Suprapubic skin (tissue), 4 donors: ENCODE measurements at regions not wholly inside any gene's neighbourhood (a gene's known extent, or its start where the extent isn't known, plus 50 kb on each side); places are given as distances from the start of the nearest gene placed in this dataset.

Experiments used
- CTCF ChIP-seq, 2 donors: fragments of 200-600 bp in 1 of 2; fragments of 450-650 bp in 1 of 2; sonication (generic) in 1 of 2; IDR thresholded peaks; one replicate each; pipeline ENCODE4 v1.5.1; 2016 to 2019; ENCODE audit warnings: antibody characterized with exemption in 2 of 2, mild to moderate bottlenecking in 1 of 2, moderate library complexity in 1 of 2
- EP300 ChIP-seq: sonication (generic); formaldehyde crosslinking; IDR thresholded peaks from one replicate; pipeline ENCODE4 v1.6.1; 2017; ENCODE audit warnings: antibody characterized with exemption
- POLR2A ChIP-seq, 2 donors: fragments of 450-650 bp; IDR thresholded peaks; one replicate each; pipeline ENCODE4 v1.6.1; 2017; ENCODE audit warnings: antibody characterized with exemption in 2 of 2, mild to moderate bottlenecking in 2 of 2, moderate library complexity in 2 of 2
- POLR2AphosphoS5 ChIP-seq, 3 donors: sonication (generic); formaldehyde crosslinking; IDR thresholded peaks; one replicate each; pipeline ENCODE4 v1.6.1; 2017; ENCODE audit warnings: antibody characterized with exemption in 3 of 3

GRCh38 chr10:55793024-55793423 is 568.0 kb downstream of the ZWINT start:
- TF ChIP-seq CTCF (IDR thresholded peaks at IDR 0.05) (no peak), POLR2A (IDR thresholded peaks at IDR 0.05) (no peak), EP300 (no peak), POLR2AphosphoS5 (IDR thresholded peaks at IDR 0.05) (no peak)
